GM19099 (cell line): ENCODE measurements at regions not wholly inside any gene's neighbourhood (a gene's known extent, or its start where the extent isn't known, plus 50 kb on each side); places are given as distances from the start of the nearest gene placed in this dataset.

Source experiments
- POLR2A ChIP-seq: IDR thresholded peaks from 3 replicates; pipeline ENCODE4 v1.6.1; 2011; ENCODE audit warnings: low read depth; ENCODE audit not compliant: insufficient read length; ENCODE audit errors: extremely low read depth

GRCh38 chr1:229106526-229107125 is 164.3 kb upstream of the RAB4A start:
- no peak for TF ChIP-seq POLR2A

- TF ChIP-seq POLR2A, result no peak
These were observed 163.6 kb upstream of the RAB4A start for GRCh38 chr1:229107304-229107815.

GRCh38 chr1:229107972-229108371 is 162.9 kb upstream of the RAB4A start:
- no peak for TF ChIP-seq POLR2A

GRCh38 chr1:229108598-229109201 is 162.2 kb upstream of the RAB4A start:
- TF ChIP-seq POLR2A, result no peak

- TF ChIP-seq POLR2A, result no peak
These were observed 161.6 kb upstream of the RAB4A start for GRCh38 chr1:229109320-229109761.

- no peak for TF ChIP-seq POLR2A
These were observed 159.9 kb upstream of the RAB4A start for GRCh38 chr1:229110986-229111385.

- TF ChIP-seq POLR2A, result no peak
These were observed 159.1 kb upstream of the RAB4A start for GRCh38 chr1:229111703-229112319.

GRCh38 chr1:229112832-229113548 is 157.9 kb upstream of the RAB4A start:
- TF ChIP-seq POLR2A, result no peak

GRCh38 chr1:229114315-229114714 is 156.6 kb upstream of the RAB4A start:
- no peak for TF ChIP-seq POLR2A

- no peak for TF ChIP-seq POLR2A
These were observed 156.0 kb upstream of the RAB4A start for GRCh38 chr1:229114850-229115365.

GRCh38 chr1:229116114-229116513 is 154.8 kb upstream of the RAB4A start:
- no peak for TF ChIP-seq POLR2A

GRCh38 chr1:229117664-229118300 is 153.1 kb upstream of the RAB4A start:
- TF ChIP-seq POLR2A, result no peak

- no peak for TF ChIP-seq POLR2A
These were observed 152.3 kb upstream of the RAB4A start for GRCh38 chr1:229118477-229119061.

GRCh38 chr1:229119161-229119560 is 151.8 kb upstream of the RAB4A start:
- no peak for TF ChIP-seq POLR2A
